Nephron (organoid): ENCODE measurements at regions not wholly inside any gene's neighbourhood (a gene's known extent, or its start where the extent isn't known, plus 50 kb on each side); places are given as distances from the start of the nearest gene placed in this dataset.

Experiments used
- H3K27ac Mint-ChIP-seq, 3 experiments: 2 replicates each; pipeline ENCODE4 v1.8.0; 2020; ENCODE audit warnings: mixed read lengths in 3 of 3, mild to moderate bottlenecking in 2 of 3, moderate library complexity in 1 of 3
- H3K27me3 Mint-ChIP-seq: 2 replicates; pipeline ENCODE4 v1.8.0; 2021; ENCODE audit warnings: low read depth, mild to moderate bottlenecking, moderate library complexity, mixed read lengths
- H3K36me3 Mint-ChIP-seq: 2 replicates; pipeline ENCODE4 v1.8.0; 2020; ENCODE audit warnings: low read depth, mixed read lengths
- H3K4me1 Mint-ChIP-seq: 2 replicates; pipeline ENCODE4 v1.8.0; 2020; ENCODE audit warnings: mixed read lengths
- H3K4me3 Mint-ChIP-seq, 3 experiments: 2 replicates each; pipeline ENCODE4 v1.8.0; 2020; ENCODE audit warnings: mild to moderate bottlenecking in 3 of 3, mixed read lengths in 3 of 3, moderate library complexity in 2 of 3
- H3K9me3 Mint-ChIP-seq: 2 replicates; pipeline ENCODE4 v1.8.0; 2020; ENCODE audit warnings: mixed read lengths
- TF ChIP-seq, protein P1 (sequence below), 3 experiments: fragments of 200-600 bp; sonication (generic); IDR thresholded peaks; one replicate each; pipeline ENCODE4 v1.5.0; 2021; ENCODE audit warnings: antibody characterized with exemption in 3 of 3; ENCODE audit not compliant: unreplicated experiment in 3 of 3

DNA sequence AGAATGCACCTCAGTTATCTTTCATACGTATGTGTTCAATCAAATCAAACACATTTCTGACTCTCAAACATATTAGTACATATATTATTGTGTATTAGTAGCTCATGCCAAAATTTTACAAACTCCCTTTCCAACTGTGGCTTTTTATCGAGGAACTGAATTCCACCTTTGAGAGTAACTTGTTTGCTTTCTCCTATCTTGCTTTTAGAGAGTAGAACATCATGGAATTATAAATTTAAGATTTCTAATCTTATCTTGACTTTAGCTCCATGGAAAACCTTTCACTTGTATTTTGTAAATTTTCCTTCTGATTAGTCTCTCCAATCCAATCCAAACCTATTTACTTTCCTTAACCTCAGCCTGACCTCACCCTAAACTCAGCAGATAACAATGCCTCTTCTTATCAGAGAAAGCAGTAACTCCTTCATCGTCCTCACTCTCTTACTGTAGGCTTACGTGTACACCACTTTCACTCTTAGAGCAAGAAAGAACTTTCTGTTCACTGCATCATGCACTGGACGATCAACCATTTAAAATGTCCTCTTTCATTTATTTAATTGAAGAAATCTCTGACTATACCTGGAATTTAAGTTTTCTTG is 164.5 kb downstream of the TMTC3 start:
- Mint-ChIP-seq H3K36me3 (no peaks in the 10 kb centered on the region), H3K27ac (no peak overlapping the region), H3K4me1 (no peaks in the 10 kb centered on the region), H3K9me3 (no peaks in the 10 kb centered on the region), H3K4me3 (no peak overlapping the region), H3K27me3 (no peaks in the 10 kb centered on the region)
- TF ChIP-seq, protein P1, sequence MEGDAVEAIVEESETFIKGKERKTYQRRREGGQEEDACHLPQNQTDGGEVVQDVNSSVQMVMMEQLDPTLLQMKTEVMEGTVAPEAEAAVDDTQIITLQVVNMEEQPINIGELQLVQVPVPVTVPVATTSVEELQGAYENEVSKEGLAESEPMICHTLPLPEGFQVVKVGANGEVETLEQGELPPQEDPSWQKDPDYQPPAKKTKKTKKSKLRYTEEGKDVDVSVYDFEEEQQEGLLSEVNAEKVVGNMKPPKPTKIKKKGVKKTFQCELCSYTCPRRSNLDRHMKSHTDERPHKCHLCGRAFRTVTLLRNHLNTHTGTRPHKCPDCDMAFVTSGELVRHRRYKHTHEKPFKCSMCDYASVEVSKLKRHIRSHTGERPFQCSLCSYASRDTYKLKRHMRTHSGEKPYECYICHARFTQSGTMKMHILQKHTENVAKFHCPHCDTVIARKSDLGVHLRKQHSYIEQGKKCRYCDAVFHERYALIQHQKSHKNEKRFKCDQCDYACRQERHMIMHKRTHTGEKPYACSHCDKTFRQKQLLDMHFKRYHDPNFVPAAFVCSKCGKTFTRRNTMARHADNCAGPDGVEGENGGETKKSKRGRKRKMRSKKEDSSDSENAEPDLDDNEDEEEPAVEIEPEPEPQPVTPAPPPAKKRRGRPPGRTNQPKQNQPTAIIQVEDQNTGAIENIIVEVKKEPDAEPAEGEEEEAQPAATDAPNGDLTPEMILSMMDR (IDR thresholded peaks at IDR 0.05; ENCODE audit: unreplicated experiment in 3 of 3) = no peak

- Mint-ChIP-seq H3K27ac (no peak overlapping the region), H3K36me3 (no peaks in the 10 kb centered on the region), H3K4me1 (no peaks in the 10 kb centered on the region), H3K4me3 (no peak overlapping the region), H3K27me3 (no peaks in the 10 kb centered on the region), H3K9me3 (no peaks in the 10 kb centered on the region)
- TF ChIP-seq, protein P1 (IDR thresholded peaks at IDR 0.05; ENCODE audit: unreplicated experiment in 3 of 3) = no peak
These were observed 165.9 kb downstream of the TMTC3 start for GRCh38 chr12:88307961-88308360.

GRCh38 chr12:88308825-88309224 is 166.7 kb downstream of the TMTC3 start:
- H3K27me3 Mint-ChIP-seq = no peaks in the 10 kb centered on the region
- H3K9me3 Mint-ChIP-seq = no peaks in the 10 kb centered on the region
- no peak overlapping the region for H3K27ac Mint-ChIP-seq
- H3K36me3 Mint-ChIP-seq = no peaks in the 10 kb centered on the region
- H3K4me1 Mint-ChIP-seq = no peaks in the 10 kb centered on the region
- TF ChIP-seq, protein P1 (IDR thresholded peaks at IDR 0.05; ENCODE audit: unreplicated experiment in 3 of 3) = no peak
- H3K4me3 Mint-ChIP-seq = no peak overlapping the region

- H3K4me3 Mint-ChIP-seq = no peak overlapping the region
- H3K36me3 Mint-ChIP-seq = no peaks in the 10 kb centered on the region
- H3K27me3 Mint-ChIP-seq = no peaks in the 10 kb centered on the region
- TF ChIP-seq, protein P1 (IDR thresholded peaks at IDR 0.05; ENCODE audit: unreplicated experiment in 3 of 3) = no peak
- no peaks in the 10 kb centered on the region for H3K9me3 Mint-ChIP-seq
- no peak overlapping the region for H3K27ac Mint-ChIP-seq
- H3K4me1 Mint-ChIP-seq = no peaks in the 10 kb centered on the region
These were observed 167.4 kb downstream of the TMTC3 start for GRCh38 chr12:88309546-88309945.

DNA sequence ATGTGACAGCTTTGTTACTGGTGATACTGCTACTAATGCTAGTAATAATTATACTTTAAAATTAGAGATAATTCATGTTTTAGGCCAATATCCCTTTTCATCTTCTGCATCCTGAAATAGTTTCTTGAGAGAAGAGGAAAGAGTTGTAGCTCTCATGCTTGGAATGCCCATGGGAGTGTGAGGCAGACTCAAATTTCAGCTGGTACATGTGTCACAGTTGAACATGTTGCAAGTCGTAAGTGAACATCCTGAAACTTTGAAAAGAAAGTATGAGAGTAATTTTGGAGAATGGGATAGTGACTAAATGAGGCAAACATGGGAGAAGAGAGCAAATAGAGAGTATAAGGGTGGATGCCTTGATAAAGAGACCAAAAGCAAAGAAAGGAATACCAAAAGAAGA is 168.0 kb downstream of the TMTC3 start:
- H3K36me3 Mint-ChIP-seq = no peaks in the 10 kb centered on the region
- no peaks in the 10 kb centered on the region for H3K4me1 Mint-ChIP-seq
- no peaks in the 10 kb centered on the region for H3K27me3 Mint-ChIP-seq
- no peaks in the 10 kb centered on the region for H3K9me3 Mint-ChIP-seq
- no peak overlapping the region for H3K27ac Mint-ChIP-seq
- TF ChIP-seq, protein P1 (IDR thresholded peaks at IDR 0.05; ENCODE audit: unreplicated experiment in 3 of 3) = no peak
- H3K4me3 Mint-ChIP-seq = no peak overlapping the region

DNA sequence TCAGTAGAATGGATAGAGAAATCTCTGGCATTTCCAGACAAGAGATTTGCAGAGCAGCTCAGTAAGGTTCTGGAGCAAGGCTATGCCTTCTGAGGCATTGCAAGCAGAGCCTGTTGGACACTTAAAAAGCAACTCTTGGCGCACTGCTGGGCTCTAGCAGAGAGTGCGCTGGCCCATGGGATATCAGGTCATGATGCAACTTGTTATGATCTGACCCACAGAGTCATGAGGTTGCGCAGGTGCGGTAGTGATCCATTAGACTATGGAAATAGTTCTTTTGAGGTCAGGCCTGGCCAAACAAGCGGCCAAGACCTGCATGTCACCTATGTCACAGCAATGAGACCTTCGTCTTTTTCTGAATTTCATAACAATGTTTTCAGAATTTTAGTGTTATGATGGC is 168.6 kb downstream of the TMTC3 start:
- H3K4me3 Mint-ChIP-seq = no peak overlapping the region
- H3K36me3 Mint-ChIP-seq = no peaks in the 10 kb centered on the region
- no peaks in the 10 kb centered on the region for H3K27me3 Mint-ChIP-seq
- no peak overlapping the region for H3K27ac Mint-ChIP-seq
- H3K9me3 Mint-ChIP-seq = no peaks in the 10 kb centered on the region
- no peaks in the 10 kb centered on the region for H3K4me1 Mint-ChIP-seq
- TF ChIP-seq, protein P1 (IDR thresholded peaks at IDR 0.05; ENCODE audit: unreplicated experiment in 3 of 3) = no peak
